ENCODE measurements at regions not wholly inside any gene's neighbourhood (a gene's known extent, or its start where the extent isn't known, plus 50 kb on each side); places are given as distances from the start of the nearest gene placed in this dataset.
A peak's percentile ranks its signal among the peaks of the same experiment; 100 is the strongest.

GRCh38 chr12:43008953-43009845 is 419.7 kb upstream of the PRICKLE1 start:
- peak; percentile 44 for DNase-seq

DNA sequence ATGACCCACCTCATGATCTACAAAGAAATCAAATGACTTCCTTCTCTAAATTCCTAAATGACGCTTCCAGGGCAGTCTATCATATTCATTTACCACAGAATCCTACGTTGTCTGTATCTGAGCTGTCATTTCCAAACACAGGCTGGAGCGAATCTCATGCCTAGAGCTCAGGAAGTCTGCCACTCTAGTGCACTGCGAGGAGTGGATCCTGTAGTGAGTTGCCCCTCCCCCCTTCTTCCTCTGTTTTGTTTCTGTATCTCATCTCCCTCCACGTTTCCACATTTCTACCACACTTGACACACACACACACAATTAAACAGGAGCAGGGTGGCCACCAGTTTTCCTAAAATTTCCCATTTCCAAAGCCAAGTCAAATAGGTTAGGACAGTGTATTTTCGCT is 415.4 kb upstream of the PRICKLE1 start:
- DNase-seq = peak; percentile 30

GRCh38 chr12:43004141-43004540 is 414.6 kb upstream of the PRICKLE1 start:
- DNase-seq = no peak

DNA sequence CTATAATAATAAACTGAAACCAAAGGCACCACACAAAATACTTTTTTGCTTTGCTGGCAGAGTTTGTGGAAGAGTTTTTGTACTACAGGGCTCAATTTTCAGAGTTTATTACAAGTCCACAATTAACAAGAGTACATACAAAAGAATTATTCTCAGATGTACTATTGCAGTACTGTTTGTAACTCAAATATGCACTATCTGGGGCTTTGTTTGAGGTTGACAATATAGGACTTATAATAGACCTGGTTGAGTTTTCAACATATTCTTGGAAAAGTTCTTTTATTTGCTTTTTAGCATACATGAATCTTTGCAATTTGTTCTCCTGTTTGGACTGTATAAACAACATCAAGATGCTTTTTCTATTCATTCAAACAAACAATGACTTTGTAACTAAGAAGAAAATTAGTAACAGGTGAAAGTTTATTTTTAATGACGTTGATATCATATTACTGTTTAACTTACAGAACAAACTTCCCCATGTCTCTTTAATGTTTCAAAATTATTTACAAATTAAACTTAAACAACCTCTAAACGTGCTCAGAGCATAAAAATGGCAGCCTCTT is 407.4 kb upstream of the PRICKLE1 start:
- DNase-seq = peak; percentile 19

DNA sequence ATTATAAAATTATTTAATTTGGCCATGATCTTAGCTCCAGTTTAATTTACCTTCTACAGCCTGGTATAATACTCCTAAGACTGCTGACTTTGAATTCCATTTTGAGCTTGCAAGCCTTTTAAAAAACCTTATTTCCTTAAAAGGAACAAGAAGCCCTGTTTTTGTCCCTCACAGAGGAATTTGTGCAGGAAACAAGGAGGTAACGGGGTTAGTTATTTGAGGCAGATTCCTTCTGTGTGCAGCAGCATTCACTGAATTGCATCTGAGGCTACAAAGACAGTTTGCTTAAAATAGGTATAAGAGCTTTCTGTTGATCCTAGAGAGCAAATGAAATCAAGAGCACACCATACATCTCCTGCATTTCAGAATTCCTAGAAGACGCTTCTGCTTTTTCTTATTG is 403.3 kb upstream of the PRICKLE1 start:
- DNase-seq = no peak

GRCh38 chr12:42990387-42990786 is 400.8 kb upstream of the PRICKLE1 start:
- DNase-seq = no peak

DNA sequence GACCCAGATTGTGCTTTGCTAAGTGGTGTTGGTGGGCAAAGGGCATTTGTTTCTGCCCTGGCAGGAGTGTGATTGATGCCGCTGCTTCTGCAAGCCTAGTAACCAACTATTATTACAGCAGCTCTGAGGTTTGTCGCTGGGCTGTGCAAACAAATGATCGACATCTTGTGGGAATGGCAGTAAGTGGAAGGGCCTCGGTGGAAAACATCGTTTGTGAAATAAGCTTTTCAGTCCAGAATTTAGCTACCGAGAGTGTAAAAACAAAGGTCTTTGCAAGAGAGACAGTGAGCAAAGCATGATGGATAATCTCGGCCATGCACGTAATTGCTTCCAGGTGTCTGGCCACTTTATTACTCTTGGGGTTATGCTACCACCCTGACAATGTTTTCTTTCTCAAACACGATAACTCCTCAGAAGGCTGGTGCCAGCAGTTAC is 397.7 kb upstream of the PRICKLE1 start:
- DNase-seq = peak; percentile 96

GRCh38 chr12:42985506-42985905 is 396.0 kb upstream of the PRICKLE1 start:
- DNase-seq = peak; percentile 75

DNA sequence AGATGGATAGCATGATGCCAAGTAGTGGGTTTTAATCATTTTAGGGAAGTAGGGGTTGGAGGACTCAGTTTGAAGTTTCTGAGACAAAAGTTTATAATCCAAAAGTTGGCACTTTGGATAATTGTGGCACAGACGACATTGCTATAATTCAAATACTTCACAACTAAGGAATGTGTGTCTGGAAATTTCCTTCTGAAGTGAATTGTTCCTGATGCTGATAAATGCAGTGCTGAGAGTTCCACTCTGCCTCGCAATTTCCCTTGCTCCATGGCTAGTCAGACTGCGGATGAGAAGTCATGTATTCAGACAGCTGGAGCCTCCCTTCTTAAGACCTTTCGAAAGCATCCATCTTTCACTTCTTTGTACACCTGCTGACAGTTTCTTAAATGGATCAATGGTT is 393.3 kb upstream of the PRICKLE1 start:
- DNase-seq = no peak

DNA sequence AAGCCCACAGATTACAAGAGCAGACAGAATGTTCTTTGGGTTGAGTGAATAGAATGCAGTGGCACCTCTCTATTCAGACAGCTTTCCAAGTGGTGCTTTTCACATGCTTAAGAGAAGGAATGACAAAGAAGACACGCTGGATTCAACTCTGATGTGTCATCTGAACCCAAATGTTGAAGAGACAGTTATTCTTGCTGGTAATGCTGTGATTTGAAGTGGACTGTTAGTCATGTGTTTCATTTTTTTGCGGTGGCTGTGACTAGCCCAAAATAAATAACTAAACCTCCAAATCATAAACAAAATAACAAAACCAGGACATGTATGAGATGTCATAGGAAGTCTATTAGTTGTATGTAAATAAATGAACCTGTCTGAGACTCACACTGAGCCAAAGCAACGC is 391.8 kb upstream of the PRICKLE1 start:
- no peak for DNase-seq

- DNase-seq = no peak
Observed at GRCh38 chr12:42980441-42980840, 390.9 kb upstream of the PRICKLE1 start.

GRCh38 chr12:42979746-42980145 is 390.2 kb upstream of the PRICKLE1 start:
- no peak for DNase-seq

- DNase-seq = no peak
Observed at GRCh38 chr12:42978708-42979107, 389.2 kb upstream of the PRICKLE1 start.

GRCh38 chr12:42977451-42978230 is 388.1 kb upstream of the PRICKLE1 start:
- DNase-seq = peak; percentile 27

DNA sequence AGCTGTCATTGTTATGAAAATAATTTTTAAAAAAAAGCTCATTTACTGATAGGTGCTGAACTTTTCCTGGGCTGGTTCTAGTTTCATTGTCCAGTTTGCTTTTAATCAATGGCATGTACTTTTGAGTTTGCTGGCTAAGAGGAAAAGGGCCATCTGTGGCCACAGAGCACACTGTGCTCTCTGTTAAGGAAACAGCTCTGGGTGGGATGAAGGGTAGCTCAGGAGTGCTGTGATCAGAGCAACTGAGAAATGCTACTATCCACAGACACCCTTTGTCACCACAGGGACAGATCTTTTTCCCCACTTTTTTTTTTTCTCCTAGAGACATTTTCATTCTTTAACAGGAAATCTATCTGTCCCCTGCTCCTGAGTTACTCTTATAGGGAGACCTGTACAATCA is 387.1 kb upstream of the PRICKLE1 start:
- no peak for DNase-seq

GRCh38 chr12:42976122-42976521 is 386.6 kb upstream of the PRICKLE1 start:
- DNase-seq = no peak

GRCh38 chr12:42969355-42969754 is 379.8 kb upstream of the PRICKLE1 start:
- no peak for DNase-seq

GRCh38 chr12:42968426-42968825 is 378.9 kb upstream of the PRICKLE1 start:
- DNase-seq = no peak

- DNase-seq = no peak
Observed at GRCh38 chr12:42967850-42968249, 378.3 kb upstream of the PRICKLE1 start.

- DNase-seq = peak; percentile 39
Observed at GRCh38 chr12:42963988-42964387, 374.4 kb upstream of the PRICKLE1 start.

DNA sequence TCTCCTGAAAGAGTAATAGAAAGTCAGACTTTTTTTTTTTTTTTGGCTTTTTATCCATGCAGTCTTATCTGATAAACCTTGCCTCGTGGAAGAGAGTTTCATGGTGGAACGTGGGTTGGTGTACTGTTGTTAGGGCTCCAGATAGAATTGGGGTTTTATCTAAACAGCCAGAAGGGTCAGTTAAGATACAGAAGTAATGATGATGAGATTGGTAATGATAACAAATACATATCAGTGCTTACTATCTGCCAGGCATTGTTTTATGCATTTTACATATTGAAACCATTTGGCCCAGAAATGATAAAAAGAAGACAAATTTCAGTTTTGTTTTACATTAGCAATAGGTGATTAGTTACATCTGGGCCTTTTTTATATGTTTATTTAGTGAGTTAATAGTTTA is 372.8 kb upstream of the PRICKLE1 start:
- DNase-seq = no peak

DNA sequence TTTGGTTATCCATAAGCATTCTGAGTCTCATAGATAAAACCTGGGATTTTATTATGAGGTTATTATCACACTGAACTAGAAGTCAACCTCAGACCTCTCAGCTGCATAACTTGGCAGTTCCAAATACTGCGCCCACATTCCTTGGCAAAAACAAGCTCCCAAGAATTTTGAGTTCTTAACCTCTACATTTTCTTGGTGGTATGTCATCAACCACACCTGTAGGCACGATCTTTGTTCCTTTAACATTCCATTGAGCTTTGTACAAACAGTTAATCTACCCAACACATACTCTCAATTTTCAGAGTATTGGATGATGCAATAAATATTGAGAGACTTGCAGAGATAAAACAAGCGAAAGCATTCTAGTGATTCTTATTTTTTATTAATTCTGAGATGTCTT is 371.8 kb upstream of the PRICKLE1 start:
- no peak for DNase-seq

- peak; percentile 94 for DNase-seq
Observed at GRCh38 chr12:42960087-42960527, 370.6 kb upstream of the PRICKLE1 start.

GRCh38 chr12:42958291-42958674 is 368.7 kb upstream of the PRICKLE1 start:
- DNase-seq = peak; percentile 19

Data from NCI-H69 (cell line).